Spleen (tissue), 7 donors: ENCODE measurements at regions not wholly inside any gene's neighbourhood (a gene's known extent, or its start where the extent isn't known, plus 50 kb on each side); places are given as distances from the start of the nearest gene placed in this dataset.

Experiments used
- CTCF ChIP-seq, 11 experiments: fragments of 200-600 bp in 7 of 11; fragments of 450-650 bp in 4 of 11; sonication (generic) in 4 of 11; IDR thresholded peaks in 8 of 11; conservative IDR thresholded peaks in 3 of 11; 1 replicate in 7 of 11; 2 replicates in 4 of 11; pipeline versions ENCODE4 v1.4.0 to v1.8.0; 2016 to 2021; ENCODE audit warnings: antibody characterized with exemption in 11 of 11, inconsistent platforms in 4 of 11, mild to moderate bottlenecking in 1 of 11
- POLR2A ChIP-seq, 3 donors: fragments of 450-650 bp; IDR thresholded peaks; one replicate each; pipeline ENCODE4 v1.5.1; 2017; ENCODE audit warnings: antibody characterized with exemption in 3 of 3, mild to moderate bottlenecking in 1 of 3
- donor health status: DM: no; HTN: no; CAD: no; lungs with moderate emphysema.
- donor health status: DM: no; HTN: no; CAD: no.
- donor health status: DM: no; HTN: no; CAD: no.

- TF ChIP-seq CTCF (IDR thresholded peaks at IDR 0.05 in 8 of 11, conservative IDR thresholded peaks at IDR 0.05 in 3 of 11) (no peak), POLR2A (IDR thresholded peaks at IDR 0.05) (no peak)
Measured at GRCh38 chr12:59182191-59182590, 261.9 kb upstream of the LRIG3 start.
